Tibial nerve (tissue), 4 donors: ENCODE measurements at regions not wholly inside any gene's neighbourhood (a gene's known extent, or its start where the extent isn't known, plus 50 kb on each side); places are given as distances from the start of the nearest gene placed in this dataset. TPM values are rescaled to one million over a fixed set of nuclear protein-coding genes. Genes with fewer than 3 reads are reported as not detected.

ENCODE experiments used
- DNase-seq, 2 donors: peaks; one replicate each; pipeline ENCODE4 v3.0.0-alpha.2; 2019; ENCODE audit warnings: low spot score in 2 of 2
- H3K27ac ChIP-seq, 4 donors: fragments of 200-600 bp; sonication (generic) in 3 of 4; one replicate each; pipeline ENCODE4 v1.5.1; 2017 to 2019; ENCODE audit warnings: mild to moderate bottlenecking in 1 of 4
- H3K27me3 ChIP-seq, 2 donors: fragments of 200-600 bp; sonication (generic) in 1 of 2; one replicate each; pipeline versions ENCODE4 v1.5.1 to v1.6.0; 2017 to 2019
- H3K36me3 ChIP-seq, 3 donors: fragments of 200-600 bp; sonication (generic); one replicate each; pipeline ENCODE4 v1.5.1; 2018 to 2019
- H3K4me1 ChIP-seq, 4 donors: fragments of 200-600 bp; sonication (generic) in 3 of 4; one replicate each; pipeline ENCODE4 v1.5.1; 2017 to 2019
- H3K4me3 ChIP-seq, 4 donors: fragments of 200-600 bp; sonication (generic) in 3 of 4; one replicate each; pipeline ENCODE4 v1.5.1; 2017 to 2019; ENCODE audit warnings: mild to moderate bottlenecking in 1 of 4, moderate library complexity in 1 of 4
- H3K9me3 ChIP-seq, 4 donors: fragments of 200-600 bp; sonication (generic) in 3 of 4; one replicate each; pipeline ENCODE4 v1.5.1; 2017 to 2019
- CTCF ChIP-seq, 5 experiments: fragments of 200-600 bp in 3 of 5; fragments of 450-650 bp in 2 of 5; sonication (generic) in 3 of 5; IDR thresholded peaks; one replicate each; pipeline ENCODE4 v1.5.1; 2016 to 2019; ENCODE audit warnings: antibody characterized with exemption in 5 of 5, mild to moderate bottlenecking in 3 of 5, moderate library complexity in 2 of 5
- EP300 ChIP-seq, 2 donors: sonication (generic); formaldehyde crosslinking; IDR thresholded peaks; one replicate each; pipeline ENCODE4 v1.6.1; 2017; ENCODE audit warnings: antibody characterized with exemption in 2 of 2, mild to moderate bottlenecking in 1 of 2
- POLR2A ChIP-seq, 2 donors: fragments of 450-650 bp; IDR thresholded peaks; one replicate each; pipeline ENCODE4 v1.6.1; 2017; ENCODE audit warnings: antibody characterized with exemption in 2 of 2, mild to moderate bottlenecking in 2 of 2, moderate library complexity in 2 of 2
- WGBS, 2 donors: methylation state at CpG; one replicate each; pipeline ENCODE4 v1.1.5; 2018; 5-methylcytosine and 5-hydroxymethylcytosine counted together
- small RNA-seq: library from RNA; depleted of rRNA; stranded (forward); fragments of <200 nt; gene quantifications from one replicate; pipeline ENCODE3, GENCODE V24; 2016

GRCh38 chr1:116322752-116323405, 50.2 kb upstream of the ATP1A1 start:
- TF ChIP-seq CTCF (IDR thresholded peaks at IDR 0.05) (no peak), POLR2A (IDR thresholded peaks at IDR 0.05) (no peak), EP300 (IDR thresholded peaks at IDR 0.05) (no peak)
- H3K4me3 ChIP-seq, result no peak overlapping the region
- no peak overlapping the region for H3K27ac ChIP-seq
- no peaks in the 10 kb centered on the region for H3K4me1 ChIP-seq
- no peak for DNase-seq
- WGBS, 2 donors, result 69% methylated on average over 3 of the region's 3 CpGs
- no peaks in the 10 kb centered on the region for H3K9me3 ChIP-seq
- H3K27me3 ChIP-seq, result no peaks in the 10 kb centered on the region
- no peaks in the 10 kb centered on the region for H3K36me3 ChIP-seq

Small RNA genes in the stretch of these regions (small RNA-seq; reads per million reads assigned to genes)
- not detected for gene RF00012
